ENCODE measurements at regions not wholly inside any gene's neighbourhood (a gene's known extent, or its start where the extent isn't known, plus 50 kb on each side); places are given as distances from the start of the nearest gene placed in this dataset.

- no peak for TF ChIP-seq CTCF (optimal IDR thresholded peaks at IDR 0.05 in 1 of 3, IDR thresholded peaks at IDR 0.05 in 1 of 3, conservative IDR thresholded peaks at IDR 0.05 in 1 of 3; ENCODE audit: extremely low read depth in 1 of 3, insufficient read depth in 2 of 3, low read length in 3 of 3)
- no peak for TF ChIP-seq EZH2 (IDR thresholded peaks at IDR 0.05; ENCODE audit: low read length)
Observed at GRCh38 chrX:45784590-45784989, 583.9 kb upstream of the DIPK2B start.
